HG03095 (cell line): ENCODE measurements at regions not wholly inside any gene's neighbourhood (a gene's known extent, or its start where the extent isn't known, plus 50 kb on each side); places are given as distances from the start of the nearest gene placed in this dataset.
"Not testable (repeated sequence)": the region's sequence is repeated elsewhere in the genome, so short reads cannot be mapped to it uniquely, and the experiment has no call there.

Experiments used
- ATAC-seq: cut with Tn5 transposase; IDR thresholded peaks from one replicate; pipeline ENCODE4 v1.9.1; 2021; ENCODE audit warnings: moderate library complexity; ENCODE audit not compliant: unreplicated experiment

DNA sequence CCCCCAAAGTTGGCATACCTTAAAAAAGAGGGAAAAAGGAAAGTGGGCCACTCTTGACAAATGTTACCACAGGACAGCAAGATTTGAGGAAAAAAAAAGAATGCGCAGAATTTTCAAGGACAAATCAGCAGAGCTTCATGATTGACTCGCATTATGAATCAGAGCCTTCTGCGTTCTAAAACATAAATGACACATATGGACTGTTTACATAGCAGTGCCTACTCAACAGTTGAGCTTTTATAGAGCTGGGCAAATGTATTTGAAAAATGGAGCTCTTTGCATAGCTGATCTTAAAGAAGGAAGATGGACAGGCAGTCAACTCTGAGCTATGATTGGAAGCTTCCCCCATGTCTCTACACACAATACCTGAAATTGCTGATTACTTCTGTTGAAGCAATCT is 213.2 kb upstream of the NT5E start:
- no peak for ATAC-seq

DNA sequence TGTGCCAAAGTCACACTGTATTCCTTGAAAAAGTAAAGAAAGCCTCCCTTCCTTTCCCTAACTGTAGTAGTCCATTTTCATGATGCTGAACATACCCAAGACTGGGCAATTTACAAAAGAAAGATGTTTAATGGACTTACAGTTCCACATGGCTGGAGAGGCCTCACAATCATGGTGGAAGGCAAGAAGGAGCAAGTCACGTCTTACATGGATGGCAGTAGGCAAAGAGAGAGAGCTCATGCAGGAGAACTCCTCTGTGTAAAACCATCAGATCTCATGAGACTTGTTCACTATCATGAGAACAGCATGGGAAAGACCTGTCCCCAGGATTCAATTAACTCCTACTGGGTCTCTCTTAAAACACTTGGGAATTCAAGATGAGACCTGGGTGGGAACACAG is 222.5 kb upstream of the NT5E start:
- ATAC-seq, result not testable (repeated sequence)

GRCh38 chr6:85212794-85213193 is 237.1 kb upstream of the NT5E start:
- not testable (repeated sequence) for ATAC-seq

DNA sequence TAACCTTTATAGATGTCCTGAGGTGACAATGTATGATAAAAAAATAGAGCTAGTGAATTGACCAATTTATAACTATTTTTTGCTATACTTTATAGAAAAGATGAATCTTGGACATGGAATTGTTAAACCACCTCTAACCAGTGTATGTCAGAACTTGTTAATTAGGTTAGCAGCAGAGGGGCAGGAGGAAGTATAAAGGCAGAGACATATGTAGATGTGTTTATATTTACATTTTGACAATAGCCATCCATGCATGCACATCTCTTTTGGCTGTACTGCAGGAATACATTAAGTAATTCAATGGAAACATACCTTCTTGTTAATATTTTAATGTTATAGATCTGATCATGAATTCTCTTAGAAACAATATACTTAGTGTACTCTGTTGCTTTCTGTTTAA is 254.6 kb upstream of the NT5E start:
- ATAC-seq, result no peak

DNA sequence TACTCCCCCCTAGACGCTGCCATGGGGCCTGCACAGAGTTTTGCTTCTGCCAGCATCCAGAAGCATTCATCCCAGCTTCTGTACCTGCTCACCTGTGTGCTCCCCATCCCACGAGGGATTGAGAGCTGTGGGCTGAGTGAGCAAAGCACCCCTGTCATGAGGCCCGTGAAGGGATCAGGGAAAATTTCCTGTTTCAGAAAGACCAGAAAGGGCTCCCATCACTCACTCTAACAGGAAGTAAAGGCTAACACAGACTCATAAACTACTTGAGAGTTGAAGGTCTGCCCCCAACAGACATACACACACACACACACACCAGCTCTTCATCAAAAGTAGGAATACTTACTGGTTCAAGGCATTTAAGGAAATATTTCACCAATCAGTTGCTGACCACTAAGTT is 256.5 kb upstream of the NT5E start:
- no peak for ATAC-seq

GRCh38 chr6:85192596-85192995 is 257.3 kb upstream of the NT5E start:
- ATAC-seq, result no peak

GRCh38 chr6:85192186-85192585 is 257.7 kb upstream of the NT5E start:
- no peak for ATAC-seq

DNA sequence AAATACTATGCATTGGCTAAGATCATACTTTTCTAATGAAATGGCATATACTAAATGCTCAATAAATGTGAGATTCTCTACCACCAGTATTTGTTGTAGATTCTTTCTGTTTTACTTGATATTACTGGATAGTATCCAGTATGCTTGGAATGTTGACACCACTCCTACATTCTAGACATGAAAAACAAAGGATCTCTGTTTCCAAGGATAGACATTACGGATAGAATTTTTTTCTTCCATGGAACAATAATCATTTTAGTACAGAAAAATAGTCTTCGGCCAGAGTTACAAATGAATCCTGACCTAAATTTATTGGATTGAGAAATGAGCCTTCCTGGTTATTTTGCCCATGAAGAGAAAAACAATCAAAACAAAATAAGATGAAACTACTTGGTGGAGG is 258.2 kb upstream of the NT5E start:
- no peak for ATAC-seq

GRCh38 chr6:85186546-85187175 is 263.2 kb upstream of the NT5E start:
- ATAC-seq, result no peak

DNA sequence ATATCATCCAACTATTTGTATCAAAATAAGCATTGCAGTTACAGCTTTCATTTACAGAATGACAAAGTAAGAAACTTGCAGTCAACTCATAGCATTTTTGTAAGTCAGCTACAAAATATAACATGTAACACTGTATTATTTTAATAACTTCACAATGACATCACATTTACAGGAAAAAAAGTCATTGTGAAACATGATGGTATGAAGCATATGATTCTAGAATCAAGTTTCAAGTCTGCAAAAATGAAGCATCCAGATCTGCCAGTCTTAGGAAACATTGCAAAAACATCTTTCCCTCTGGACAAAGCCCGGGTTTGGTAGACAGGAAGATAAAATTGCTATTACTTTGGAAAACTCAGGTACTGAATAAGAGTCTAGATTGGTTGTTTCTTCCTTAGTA is 263.9 kb upstream of the NT5E start:
- ATAC-seq, result no peak

GRCh38 chr6:85183841-85184240 is 266.0 kb upstream of the NT5E start:
- no peak for ATAC-seq

GRCh38 chr6:85172705-85173104 is 277.2 kb upstream of the NT5E start:
- no peak for ATAC-seq

DNA sequence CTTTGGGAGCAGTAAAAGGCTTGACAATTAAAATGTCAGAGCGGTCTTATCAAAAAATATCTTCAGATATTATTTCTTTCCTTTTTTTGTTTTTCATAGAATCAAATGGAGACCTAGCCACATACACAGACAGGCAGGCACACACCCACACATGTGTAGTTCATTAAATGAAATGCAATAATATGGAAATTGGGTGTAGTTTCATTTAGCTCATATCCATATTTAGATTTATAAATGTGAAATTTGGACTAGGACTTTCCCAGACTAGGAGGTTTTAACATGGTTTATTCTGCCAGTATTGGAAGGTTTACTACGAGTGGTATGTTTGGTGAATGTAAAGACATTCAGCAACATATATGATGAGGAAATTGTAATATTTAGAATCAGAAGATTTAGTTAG is 277.7 kb upstream of the NT5E start:
- ATAC-seq, result no peak

GRCh38 chr6:85169189-85169588 is 280.7 kb upstream of the NT5E start:
- no peak for ATAC-seq

DNA sequence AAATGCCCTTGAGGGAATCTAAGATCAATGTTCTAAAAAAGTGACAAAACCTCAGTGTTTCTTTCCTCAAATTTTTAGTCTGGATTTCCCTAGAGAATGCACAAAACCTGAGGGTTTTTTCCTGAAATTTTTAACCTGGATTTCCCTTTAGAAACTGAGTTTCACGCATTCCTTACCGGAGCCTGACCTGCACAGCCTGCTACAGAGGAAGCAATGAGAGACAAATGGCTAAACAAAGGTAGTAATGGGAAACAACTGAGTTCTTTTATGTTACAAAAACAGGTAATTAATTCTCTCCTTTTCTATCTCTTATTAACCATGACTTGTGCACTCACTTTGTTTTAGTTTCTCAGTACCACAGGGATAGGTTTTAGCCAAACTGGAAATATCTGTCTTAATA is 281.7 kb upstream of the NT5E start:
- no peak for ATAC-seq

DNA sequence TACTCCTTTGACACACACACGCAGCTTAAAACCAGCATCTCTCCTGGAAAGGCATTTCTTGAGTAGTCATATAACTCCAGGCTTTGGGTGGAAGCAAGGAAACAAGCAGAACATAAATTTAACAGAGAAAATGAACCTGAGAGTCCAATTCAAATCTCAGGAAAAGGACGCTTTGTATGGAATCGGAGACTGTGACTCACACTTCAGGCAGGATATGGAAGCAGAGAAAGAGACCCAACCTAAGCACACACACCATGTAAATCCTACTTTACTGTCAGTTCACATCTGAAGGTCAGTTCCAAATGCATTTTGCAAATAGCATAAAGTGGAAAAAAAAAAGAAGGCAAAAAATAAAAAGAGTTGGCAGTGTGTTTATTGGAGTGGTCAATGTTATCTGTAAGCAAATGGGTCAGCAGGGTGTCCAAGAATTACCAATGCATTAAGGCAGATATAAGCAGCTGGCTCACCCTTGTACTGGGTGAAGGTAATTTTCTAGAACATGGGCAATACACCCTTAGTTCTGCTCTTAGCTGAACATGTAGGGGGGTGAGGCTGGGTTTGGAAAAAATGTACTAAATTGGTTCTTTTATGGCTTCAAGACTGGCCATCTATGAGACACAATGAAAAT is 283.7 kb upstream of the NT5E start:
- no peak for ATAC-seq

- ATAC-seq, result no peak
Observed at GRCh38 chr6:85163156-85164080, 286.5 kb upstream of the NT5E start.

GRCh38 chr6:85157311-85157710 is 292.6 kb upstream of the NT5E start:
- ATAC-seq, result no peak

GRCh38 chr6:85143676-85144075 is 306.2 kb upstream of the NT5E start:
- ATAC-seq, result no peak

- no peak for ATAC-seq
Observed at GRCh38 chr6:85137865-85138264, 312.0 kb upstream of the NT5E start.

GRCh38 chr6:85136310-85136709 is 313.6 kb upstream of the NT5E start:
- no peak for ATAC-seq
